ENCODE measurements at regions not wholly inside any gene's neighbourhood (a gene's known extent, or its start where the extent isn't known, plus 50 kb on each side); places are given as distances from the start of the nearest gene placed in this dataset.

DNA sequence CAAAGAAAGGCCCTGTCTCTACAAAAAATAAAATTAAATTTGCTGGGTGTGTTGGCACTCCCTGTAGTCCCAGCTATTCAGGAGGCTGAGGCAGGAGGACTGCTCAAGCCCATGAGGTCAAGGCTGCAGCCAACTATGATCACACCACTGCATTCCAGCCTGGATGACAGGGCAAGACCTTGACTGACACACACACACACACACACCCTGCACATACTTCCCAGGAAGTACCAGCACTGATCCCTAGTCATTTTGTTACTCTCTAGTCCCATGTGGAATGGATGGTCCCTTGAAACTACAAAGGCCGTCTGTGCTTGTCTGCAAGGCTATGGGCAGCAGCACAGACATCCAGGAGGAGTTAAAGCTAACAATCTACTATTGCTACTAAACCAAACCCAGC, 59.7 kb upstream of the CYP2D6 start:
- Mint-ChIP-seq H3K27me3 (no peaks in the 10 kb centered on the region), H3K4me1 (peaks cover 28% of the 10 kb centered on the region), H3K4me3 (no peak overlapping the region), H3K36me3 (ENCODE audit: low read depth) (peaks cover 22% of the 10 kb centered on the region), H3K9me3 (no peaks in the 10 kb centered on the region), H3K27ac (no peak overlapping the region)
- ChIA-PET POLR2A (interaction anchor here (0.6 kb wide), 1 partner anchor 699 kb away, joined by 5 read pairs; no protein-coding TSS in a partner anchor), CTCF (no interaction called here)
- intact Hi-C loops (cut with micrococcal nuclease), result no loop called here
- DNase-seq, result no peak
- TF ChIP-seq, protein P1, sequence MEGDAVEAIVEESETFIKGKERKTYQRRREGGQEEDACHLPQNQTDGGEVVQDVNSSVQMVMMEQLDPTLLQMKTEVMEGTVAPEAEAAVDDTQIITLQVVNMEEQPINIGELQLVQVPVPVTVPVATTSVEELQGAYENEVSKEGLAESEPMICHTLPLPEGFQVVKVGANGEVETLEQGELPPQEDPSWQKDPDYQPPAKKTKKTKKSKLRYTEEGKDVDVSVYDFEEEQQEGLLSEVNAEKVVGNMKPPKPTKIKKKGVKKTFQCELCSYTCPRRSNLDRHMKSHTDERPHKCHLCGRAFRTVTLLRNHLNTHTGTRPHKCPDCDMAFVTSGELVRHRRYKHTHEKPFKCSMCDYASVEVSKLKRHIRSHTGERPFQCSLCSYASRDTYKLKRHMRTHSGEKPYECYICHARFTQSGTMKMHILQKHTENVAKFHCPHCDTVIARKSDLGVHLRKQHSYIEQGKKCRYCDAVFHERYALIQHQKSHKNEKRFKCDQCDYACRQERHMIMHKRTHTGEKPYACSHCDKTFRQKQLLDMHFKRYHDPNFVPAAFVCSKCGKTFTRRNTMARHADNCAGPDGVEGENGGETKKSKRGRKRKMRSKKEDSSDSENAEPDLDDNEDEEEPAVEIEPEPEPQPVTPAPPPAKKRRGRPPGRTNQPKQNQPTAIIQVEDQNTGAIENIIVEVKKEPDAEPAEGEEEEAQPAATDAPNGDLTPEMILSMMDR (IDR thresholded peaks at IDR 0.05), result no peak
- ATAC-seq (ENCODE audit: low read depth), result no peak

DNA sequence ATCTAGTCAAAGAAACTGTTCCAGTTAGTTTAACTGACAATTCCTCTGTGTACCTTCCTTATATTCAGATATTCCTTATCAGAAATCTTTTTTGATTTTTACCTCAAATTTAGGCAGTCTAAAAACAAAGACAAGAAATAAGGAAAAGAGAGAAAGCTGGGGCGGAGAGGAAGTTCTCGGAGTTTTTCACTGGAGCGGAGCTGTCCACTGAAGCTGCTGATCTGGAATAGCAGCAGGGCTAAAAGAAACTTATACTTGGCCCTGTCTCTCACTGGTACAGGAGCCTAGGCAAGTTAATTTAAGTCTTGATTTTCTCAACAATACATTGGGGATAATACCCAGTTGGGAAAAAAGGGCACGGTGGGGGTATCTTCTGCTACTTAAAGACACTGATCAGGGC, 59.2 kb upstream of the CYP2D6 start:
- intact Hi-C loops (cut with micrococcal nuclease), result no loop called here
- H3K9me3 Mint-ChIP-seq, result no peaks in the 10 kb centered on the region
- no peak for ATAC-seq (ENCODE audit: low read depth)
- ChIA-PET POLR2A (no interaction called here), CTCF (no interaction called here)
- no peak overlapping the region for H3K4me3 Mint-ChIP-seq
- TF ChIP-seq, protein P1 (IDR thresholded peaks at IDR 0.05), result no peak
- no peak overlapping the region for H3K27ac Mint-ChIP-seq
- no peak for DNase-seq
- H3K27me3 Mint-ChIP-seq, result no peaks in the 10 kb centered on the region
- H3K4me1 Mint-ChIP-seq, result peaks cover 25% of the 10 kb centered on the region
- peaks cover 22% of the 10 kb centered on the region for H3K36me3 Mint-ChIP-seq (ENCODE audit: low read depth)

DNA sequence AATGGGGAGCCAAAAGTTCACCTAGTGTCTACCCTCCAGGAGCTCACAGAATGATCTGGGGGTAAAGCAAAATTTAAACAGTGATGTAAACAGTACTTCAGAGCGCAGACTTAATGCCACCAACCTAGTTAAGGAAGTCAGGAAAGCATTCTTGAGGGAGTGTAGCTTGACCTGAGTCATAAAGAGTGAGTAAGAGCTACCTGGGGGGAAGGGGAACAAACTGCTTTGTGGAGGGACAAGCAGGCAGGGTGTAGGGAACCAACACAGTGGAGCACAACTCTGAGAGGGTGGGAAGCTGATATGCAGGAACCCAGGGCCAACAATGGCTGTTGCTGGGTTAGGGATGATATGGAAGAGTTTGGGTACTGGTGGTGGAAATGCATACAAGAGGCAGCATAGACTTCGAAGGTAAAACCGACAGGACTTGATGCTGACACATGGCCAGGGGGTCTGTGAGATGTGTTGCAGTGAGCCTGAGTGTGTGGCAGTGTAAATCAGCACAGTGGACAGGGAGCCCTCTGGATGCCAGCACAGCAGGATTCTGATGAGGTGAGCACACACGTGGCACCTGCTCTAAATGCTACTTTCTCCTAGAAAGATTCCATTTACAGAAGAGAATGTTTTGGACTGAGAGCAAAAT, 58.3 kb upstream of the CYP2D6 start:
- ChIA-PET POLR2A (no interaction called here), CTCF (no interaction called here)
- Mint-ChIP-seq H3K4me3 (no peak overlapping the region), H3K4me1 (peaks cover 22% of the 10 kb centered on the region), H3K36me3 (ENCODE audit: low read depth) (peaks cover 22% of the 10 kb centered on the region), H3K27ac (no peak overlapping the region), H3K27me3 (no peaks in the 10 kb centered on the region), H3K9me3 (no peaks in the 10 kb centered on the region)
- TF ChIP-seq, protein P1 (IDR thresholded peaks at IDR 0.05), result no peak
- intact Hi-C loops (cut with micrococcal nuclease), result no loop called here
- no peak for DNase-seq
- ATAC-seq (ENCODE audit: low read depth), result no peak

DNA sequence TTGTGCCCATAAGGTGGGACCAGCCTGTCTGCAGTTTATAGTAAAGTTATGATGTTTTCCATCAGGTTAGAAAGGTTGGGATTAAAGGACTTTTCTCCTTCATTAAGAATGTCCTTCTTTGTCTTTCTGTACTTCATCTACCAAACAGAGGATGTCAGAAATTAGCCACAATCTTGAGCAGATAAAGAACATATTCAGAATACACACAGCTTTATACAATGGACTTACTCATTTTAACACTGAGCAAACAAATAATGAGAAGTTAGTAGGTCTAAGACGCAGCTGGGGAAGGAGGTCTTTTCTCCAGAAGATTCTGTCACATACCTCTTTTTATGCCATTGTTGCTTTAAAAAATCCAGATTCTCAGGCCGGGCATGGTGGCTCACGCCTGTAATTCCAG, 57.0 kb upstream of the CYP2D6 start:
- Mint-ChIP-seq H3K4me1 (peaks cover 31% of the 10 kb centered on the region), H3K36me3 (ENCODE audit: low read depth) (peaks cover 19% of the 10 kb centered on the region), H3K9me3 (no peaks in the 10 kb centered on the region), H3K27ac (no peak overlapping the region), H3K4me3 (no peak overlapping the region), H3K27me3 (no peaks in the 10 kb centered on the region)
- DNase-seq (no peak), ATAC-seq (ENCODE audit: low read depth) (no peak)
- TF ChIP-seq, protein P1 (IDR thresholded peaks at IDR 0.05), result no peak
- CTCF ChIA-PET, result no interaction called here
- intact Hi-C loops (cut with micrococcal nuclease), result no loop called here
- POLR2A ChIA-PET, result no interaction called here

DNA sequence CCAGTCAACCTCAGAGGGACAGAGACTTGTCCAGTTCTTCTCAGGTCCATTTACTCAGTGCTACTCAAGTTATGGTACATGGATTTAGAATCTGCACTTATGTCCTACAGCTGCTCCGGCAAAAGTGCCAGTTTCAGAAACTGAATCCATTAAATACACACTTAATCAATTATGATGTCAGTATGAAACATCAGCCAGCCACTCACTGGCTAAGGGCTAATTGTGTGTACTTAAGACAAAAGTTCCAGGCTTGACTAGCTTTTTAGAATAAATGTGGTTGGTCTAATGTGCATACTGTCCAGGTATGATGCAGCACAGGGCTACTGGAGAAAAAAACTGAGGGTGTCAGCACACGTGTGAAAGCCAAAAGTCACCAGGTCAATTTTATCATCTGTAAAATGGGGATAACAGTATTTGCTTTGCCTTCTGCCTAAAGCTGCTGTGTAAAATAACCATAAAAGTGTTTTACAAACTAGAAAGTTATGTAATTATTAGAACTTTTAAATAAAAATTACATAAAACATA, 55.4 kb upstream of the CYP2D6 start:
- CTCF ChIA-PET, result no interaction called here
- TF ChIP-seq, protein P1 (IDR thresholded peaks at IDR 0.05), result no peak
- Mint-ChIP-seq H3K27ac (no peak overlapping the region), H3K27me3 (no peaks in the 10 kb centered on the region), H3K9me3 (no peaks in the 10 kb centered on the region), H3K4me3 (no peak overlapping the region), H3K4me1 (peaks cover 33% of the 10 kb centered on the region), H3K36me3 (ENCODE audit: low read depth) (peaks cover 19% of the 10 kb centered on the region)
- DNase-seq (no peak), ATAC-seq (ENCODE audit: low read depth) (no peak)
- intact Hi-C loops (cut with micrococcal nuclease), result no loop called here
- POLR2A ChIA-PET, result no interaction called here
